Middle frontal gyrus (tissue), 1 donor: ENCODE measurements at regions not wholly inside any gene's neighbourhood (a gene's known extent, or its start where the extent isn't known, plus 50 kb on each side); places are given as distances from the start of the nearest gene placed in this dataset.
"Not testable (repeated sequence)": the region's sequence is repeated elsewhere in the genome, so short reads cannot be mapped to it uniquely, and the experiment has no call there.

Experiments used
- DNase-seq: peaks from one replicate; pipeline ENCODE4 v3.0.0-alpha.2; 2015; ENCODE audit warnings: low spot score; ENCODE audit errors: extremely low spot score

GRCh38 chr5:57429513-57430120 is 53.0 kb downstream of the ACTBL2 start:
- no peak for DNase-seq

- DNase-seq = not testable (repeated sequence)
Measured at GRCh38 chr5:57429021-57429420, 53.6 kb downstream of the ACTBL2 start.

- no peak for DNase-seq
Measured at GRCh38 chr5:57422993-57423392, 59.6 kb downstream of the ACTBL2 start.

GRCh38 chr5:57422341-57422740 is 60.3 kb downstream of the ACTBL2 start:
- no peak for DNase-seq

DNA sequence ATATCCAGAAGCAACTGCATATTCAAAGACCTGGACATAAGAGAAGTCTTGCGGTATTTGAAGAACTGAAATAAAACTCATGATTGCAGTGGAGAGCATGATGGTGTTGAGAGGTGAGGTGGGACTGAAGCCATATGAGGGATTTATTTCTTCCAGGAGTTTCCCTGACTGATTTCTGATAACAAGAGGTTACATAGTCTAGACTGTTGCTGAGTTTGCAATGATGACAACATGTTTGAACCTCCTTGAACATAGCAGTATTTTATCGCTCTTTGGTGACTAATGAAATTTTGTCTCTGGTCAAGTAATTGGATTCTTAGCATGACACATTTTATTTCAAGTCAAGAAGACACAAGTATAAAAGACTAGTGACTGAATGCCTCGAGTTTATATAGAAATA is 61.8 kb downstream of the ACTBL2 start:
- DNase-seq = no peak

DNA sequence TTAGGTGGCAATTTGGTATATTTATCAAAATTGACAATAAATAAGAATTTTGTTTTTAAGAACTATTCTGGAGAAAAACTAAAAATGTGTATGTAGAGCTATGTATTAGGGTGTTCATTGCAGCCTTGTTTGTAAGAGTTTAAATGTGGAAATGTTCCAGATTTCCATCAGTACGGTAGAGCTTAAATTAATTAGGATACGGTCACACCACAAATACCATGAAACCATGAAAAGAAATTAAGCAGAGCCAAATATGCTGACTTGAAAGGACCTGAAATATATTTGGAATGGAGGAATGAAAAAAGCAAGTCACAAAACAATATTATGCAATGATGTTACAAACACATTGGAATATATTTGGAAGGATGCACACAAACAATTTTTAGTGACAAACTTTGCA is 64.6 kb downstream of the ACTBL2 start:
- no peak for DNase-seq

DNA sequence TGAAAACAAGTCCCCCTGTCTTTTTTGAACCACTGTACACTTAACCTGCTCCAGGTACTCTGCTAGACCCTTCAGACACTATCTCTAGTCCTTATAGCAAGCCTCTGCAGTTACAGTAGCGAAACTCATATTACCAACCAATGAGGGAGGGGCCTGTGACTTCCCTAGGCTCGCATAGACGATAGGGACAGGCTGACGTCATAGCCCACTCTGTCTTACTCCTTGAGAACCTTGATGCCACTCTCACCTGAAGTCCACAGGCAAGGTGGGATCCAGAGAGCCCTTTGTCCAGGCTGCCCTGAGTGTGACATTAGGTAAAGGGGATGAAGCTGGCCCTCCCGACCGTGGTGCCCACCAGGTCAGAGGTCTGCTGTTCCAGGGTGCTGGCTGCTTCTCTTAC is 65.3 kb downstream of the ACTBL2 start:
- DNase-seq = no peak

DNA sequence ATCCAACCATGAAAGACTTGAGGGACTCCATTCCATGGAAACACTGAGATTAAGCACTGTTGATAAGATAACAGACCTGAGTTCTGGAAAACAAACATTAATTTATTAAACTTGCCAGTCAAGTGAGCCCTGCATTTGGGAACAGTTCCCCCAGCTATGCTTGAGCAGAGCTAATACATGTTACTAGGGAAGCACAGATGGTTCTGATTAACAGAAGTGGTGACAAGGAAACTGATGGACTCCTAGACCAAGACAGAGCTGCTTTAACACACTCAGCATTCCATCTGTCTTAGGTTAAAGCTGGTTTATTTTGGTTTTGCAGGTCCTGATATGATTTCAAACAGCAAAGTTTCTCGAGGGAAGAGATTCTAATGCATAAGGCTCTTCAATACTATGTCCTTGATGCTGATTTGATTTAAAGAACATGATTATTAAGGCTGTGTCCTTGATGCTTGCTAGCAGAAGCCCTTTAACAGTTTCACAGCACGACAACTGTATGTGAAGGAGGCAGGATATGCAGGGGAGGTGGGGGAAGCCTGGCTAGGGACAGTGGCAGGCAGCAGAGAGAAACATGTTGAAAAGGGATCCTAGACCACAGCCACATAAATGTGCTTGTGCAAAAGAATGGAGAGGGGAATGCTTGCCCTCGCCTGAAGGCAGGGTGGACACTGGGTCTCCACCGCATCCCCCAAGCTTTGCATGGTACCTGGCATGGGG is 66.2 kb downstream of the ACTBL2 start:
- no peak for DNase-seq

DNA sequence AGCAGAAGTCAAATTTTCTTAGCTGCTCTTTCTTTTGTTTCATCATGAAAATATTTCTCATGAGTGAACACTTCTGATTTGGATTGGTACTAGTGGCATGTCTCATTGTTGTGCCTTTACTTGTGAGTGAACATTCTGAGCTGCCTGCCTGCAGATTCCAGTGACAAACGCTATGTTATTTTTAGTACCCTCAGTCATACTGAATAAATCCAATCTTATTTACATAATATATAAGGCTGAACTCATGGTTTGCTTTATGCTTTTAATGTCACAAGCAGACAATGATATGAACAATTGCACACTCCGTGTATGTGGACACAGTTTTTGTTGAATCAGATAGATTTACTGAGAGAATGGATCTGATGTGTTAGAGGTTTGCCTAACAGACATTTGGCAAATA is 67.8 kb downstream of the ACTBL2 start:
- DNase-seq = no peak

- no peak for DNase-seq
Measured at GRCh38 chr5:57414191-57414590, 68.4 kb downstream of the ACTBL2 start.

GRCh38 chr5:57413145-57413544 is 69.5 kb downstream of the ACTBL2 start:
- DNase-seq = no peak

GRCh38 chr5:57412680-57413079 is 69.9 kb downstream of the ACTBL2 start:
- DNase-seq = no peak

- no peak for DNase-seq
Measured at GRCh38 chr5:57411982-57412381, 70.6 kb downstream of the ACTBL2 start.

DNA sequence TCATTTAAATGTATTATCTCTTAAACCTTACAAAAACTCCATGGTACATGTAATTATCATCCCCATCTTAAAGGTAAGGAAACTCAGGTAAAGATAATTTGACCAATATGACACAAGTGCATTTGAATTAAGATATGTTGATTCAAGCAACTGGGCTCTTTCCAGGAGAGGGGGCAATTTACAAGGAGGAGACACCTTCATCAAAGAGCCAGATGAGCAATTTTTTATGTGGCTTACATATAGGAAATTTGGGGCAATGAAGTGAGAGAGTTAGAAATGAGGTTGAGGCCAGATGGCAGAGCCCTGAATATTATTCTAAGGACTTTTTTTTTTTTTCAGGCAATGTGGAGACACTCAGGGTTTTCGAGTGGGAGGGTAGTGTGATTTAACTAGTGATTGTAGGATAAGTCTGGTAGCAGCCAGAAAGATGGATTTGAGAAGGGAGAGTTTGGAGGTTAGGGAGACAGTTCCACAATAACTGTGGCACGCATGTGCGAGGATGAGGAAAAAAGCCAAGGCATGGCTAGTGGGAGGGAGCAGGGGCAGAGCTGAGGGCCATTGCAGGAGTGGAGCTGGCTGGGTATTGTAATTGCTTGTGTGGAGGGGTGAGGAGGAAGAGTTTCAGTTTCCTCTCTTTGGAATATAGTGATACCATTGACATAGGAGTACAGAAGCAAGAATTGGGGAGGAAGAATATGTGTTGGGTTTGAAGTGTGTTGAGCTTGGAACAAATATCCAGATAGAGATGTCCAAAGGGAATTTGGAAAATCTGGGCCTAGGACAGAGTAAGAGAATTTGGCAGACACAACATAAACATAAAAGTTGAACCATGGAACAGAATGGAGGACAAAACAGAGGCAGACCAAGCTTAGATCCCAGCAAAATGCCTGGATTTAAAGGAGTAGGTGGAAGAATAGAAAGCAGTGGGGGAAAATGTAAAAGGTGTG is 72.0 kb downstream of the ACTBL2 start:
- no peak for DNase-seq

DNA sequence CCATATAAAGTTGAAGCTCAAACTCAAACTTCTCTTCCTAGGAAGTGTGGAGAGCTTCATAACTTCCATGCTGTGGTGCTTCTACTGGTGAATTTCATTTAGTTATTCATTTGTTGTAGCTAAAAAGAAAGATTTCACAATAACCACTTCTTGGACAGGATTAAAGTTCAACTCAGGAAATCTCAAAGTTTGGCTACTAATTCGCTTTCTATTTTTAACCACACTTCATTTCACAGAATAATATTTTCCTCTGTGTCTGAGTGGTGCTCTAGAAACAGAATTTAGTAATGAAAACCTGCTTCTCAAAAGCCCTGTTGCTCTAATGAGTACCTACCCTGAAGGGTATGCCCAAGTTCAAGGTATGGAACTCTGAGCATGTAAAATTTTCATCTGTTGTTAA is 73.9 kb downstream of the ACTBL2 start:
- DNase-seq = no peak

GRCh38 chr5:57408285-57408684 is 74.3 kb downstream of the ACTBL2 start:
- no peak for DNase-seq

DNA sequence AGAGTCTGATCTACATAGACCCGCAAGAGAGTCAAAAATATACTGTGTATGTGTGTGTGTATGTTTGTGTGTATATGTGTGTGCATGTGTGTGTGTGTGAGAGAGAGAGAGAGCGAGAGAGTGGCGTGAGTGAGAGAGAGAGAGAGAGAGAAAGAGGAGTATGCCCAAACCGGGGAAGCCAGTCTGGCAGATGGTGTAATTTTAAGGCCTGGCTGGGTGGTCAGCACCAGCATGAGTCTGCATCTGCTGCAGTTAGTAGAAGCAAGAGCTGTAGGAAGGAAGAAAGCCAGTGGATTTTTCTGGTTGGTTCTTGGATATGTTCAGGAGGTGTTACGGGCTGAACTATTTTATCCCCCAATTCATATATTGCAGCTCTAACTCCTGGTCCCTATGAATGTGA is 75.2 kb downstream of the ACTBL2 start:
- DNase-seq = no peak

GRCh38 chr5:57406641-57407040 is 76.0 kb downstream of the ACTBL2 start:
- no peak for DNase-seq

DNA sequence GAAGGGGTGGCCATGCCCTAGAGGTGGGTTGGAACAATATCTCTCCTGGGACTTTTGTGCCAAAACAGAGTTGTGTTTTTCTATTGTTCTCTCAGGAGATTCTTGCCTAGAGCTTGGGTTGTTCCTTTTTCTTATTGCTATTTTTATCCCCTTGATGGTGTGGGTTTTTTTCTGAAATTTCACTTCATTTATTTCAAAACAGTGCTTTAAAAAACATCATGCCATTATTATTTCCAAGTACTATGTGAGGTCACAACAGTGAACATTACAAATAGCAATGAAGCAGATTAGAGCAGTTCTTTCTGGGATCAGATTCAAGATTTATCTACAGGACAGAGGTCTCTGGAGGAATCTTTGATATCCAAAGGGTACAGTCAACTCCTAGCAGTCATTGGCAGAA is 76.6 kb downstream of the ACTBL2 start:
- DNase-seq = no peak

GRCh38 chr5:57402761-57403160 is 79.8 kb downstream of the ACTBL2 start:
- DNase-seq = no peak

- DNase-seq = no peak
Measured at GRCh38 chr5:57402348-57402747, 80.3 kb downstream of the ACTBL2 start.

DNA sequence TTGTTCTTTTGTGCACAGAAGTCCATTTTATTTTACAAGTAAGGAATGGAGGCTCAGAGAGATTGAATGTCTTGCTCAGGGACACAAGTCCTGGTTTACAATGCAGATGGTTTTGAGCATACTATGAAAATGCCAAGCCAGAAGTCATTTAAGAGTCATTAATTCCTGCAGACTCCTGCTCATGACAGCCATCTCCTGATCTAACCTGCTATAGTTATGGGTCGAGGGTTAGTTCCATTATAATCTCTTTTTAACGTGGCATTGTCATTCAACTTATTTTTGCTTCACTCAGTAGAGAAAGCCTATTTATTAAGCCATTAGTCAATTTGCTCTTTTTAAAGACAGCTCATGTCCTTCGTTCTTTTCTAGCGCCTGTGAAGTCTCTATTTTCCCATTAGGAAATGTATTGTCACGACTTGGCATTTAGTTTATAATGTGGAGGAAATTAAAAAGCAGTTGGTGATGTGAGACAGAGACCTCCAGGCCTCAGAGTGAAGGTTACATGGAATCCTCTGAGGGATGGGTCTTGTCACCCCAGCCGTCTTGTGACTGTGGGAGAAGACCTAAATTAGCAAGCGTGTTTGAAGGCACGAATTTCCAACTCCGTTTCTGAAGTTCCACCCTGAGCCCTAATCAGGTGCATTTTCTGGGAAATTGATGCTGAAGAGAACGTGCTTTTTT is 84.1 kb downstream of the ACTBL2 start:
- DNase-seq = no peak
